Glomerular visceral epithelial cell (primary cell): ENCODE measurements at regions not wholly inside any gene's neighbourhood (a gene's known extent, or its start where the extent isn't known, plus 50 kb on each side); places are given as distances from the start of the nearest gene placed in this dataset.

Source experiments
- DNase-seq: peaks from one replicate; pipeline ENCODE4 v3.0.0-alpha.2; 2016; ENCODE audit errors: extremely low spot score

DNA sequence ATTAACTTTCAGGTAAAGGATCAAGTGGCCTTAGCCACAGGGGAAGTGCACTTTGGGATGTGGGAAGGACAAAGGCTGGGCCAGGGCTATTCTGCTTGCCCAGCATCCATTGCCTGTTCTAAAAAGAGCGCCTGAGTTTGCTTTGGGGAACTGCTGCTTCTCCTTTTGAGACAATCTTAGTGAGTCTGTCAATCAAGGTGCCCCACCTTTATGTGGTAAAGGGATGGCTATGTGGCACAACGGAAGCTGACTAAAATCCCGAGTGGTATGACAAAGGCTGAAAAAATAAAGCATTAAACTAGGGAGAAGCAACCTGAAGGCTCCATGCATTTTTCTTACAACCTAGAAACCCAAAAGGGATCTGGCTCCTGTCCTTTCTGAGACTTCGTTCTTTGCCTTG lies 540.5 kb downstream of the SLC4A3 start:
- no peak for DNase-seq

DNA sequence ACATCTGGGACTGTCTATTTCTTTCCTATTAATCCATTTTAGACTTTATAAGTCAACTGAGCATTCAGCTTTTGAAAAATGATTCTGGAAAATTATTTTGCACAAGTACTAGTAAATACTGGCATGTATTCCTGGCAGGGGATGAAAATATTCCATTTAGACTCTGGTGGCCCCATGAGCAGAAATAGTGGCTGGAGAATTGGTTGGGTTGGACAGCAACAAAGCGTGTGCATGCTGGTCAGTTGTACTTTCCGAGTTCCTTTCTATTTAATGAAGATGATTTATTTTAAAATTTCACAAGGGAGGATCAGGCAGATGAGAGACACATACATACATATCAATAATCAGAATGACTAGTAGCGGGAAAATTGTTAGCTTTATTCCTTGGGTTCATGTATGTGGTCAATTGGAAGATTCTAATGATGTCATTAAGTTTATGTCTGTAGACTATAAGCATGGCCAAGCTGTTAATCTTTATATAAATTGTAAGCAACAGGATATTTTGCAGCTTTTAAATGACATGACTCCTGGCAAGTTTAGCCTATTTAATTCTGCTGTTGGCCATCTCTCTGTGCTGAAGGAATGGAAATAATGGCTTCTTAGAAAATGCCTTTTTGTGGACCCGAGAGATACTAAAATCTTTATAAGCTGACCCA lies 541.6 kb downstream of the SLC4A3 start:
- no peak for DNase-seq

DNA sequence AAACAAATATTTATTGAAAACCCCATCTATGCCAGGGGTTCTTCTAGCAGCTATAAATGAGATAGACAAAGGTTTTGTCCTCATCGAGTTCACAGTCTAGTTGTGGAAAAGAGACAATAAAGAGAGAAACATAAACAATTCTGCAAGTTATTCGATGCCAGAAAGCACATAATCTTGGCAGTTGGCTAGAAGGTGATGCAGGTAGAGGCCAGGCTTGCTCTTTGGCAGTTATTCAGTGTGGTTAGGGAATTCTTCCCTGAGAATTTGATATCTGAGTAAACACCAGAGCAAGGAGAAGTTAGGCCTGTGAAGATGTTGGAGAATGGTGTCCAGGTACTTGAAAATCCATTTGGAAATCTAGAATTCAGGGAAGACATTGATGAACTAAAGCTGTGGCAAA lies 547.4 kb downstream of the SLC4A3 start:
- no peak for DNase-seq

DNA sequence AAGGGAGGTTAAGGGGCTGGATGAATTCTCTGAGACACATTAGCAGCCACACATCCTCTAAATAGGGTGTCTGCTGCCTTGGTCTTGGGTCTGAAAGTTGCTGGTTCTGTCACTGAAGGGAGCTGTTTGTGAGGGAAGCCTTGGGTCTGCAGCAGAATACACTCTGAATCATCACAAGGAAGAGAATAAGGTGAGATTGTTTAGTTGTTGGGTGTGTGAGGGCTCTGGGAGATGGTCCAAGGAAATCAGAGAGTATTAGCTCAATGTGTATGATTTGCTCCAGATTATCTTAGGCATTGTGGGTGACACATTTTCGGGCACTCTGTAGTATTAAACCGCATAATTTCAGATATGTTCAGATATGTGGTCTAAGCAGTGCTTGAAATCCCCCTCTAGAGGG lies 548.5 kb downstream of the SLC4A3 start:
- DNase-seq = no peak

DNA sequence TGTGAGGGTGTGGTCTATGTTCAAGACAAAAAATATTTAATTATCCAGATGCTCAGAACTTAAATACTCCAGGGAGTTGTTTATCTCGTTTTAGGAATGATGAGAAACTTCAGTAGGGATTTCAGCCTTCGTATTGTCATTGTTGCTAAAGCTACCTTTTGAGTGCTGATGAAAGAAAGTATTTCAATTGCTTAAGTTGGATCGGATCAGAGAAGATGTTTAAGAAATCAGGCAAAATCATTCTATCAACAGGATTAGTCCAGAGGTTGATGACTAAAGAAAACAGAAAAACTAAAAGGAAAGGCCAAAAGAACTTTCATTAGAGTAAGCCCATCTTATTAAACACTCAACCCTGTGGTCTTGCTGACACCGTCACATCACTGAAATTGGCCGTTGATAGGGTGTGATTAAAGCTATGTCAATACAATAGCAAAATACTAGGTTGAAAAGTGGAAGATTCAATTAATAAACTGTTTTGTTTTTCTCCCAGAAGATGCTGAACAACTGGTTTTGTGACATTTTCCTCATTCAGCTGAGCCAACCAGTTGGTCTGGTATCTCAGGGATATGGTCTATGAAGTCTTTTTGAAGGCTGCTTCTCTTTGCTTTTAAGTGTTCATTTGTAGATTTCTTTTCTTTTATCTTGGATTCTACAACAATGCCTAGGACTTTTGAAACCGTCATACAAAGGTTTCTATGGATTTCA lies 551.7 kb downstream of the SLC4A3 start:
- no peak for DNase-seq

DNA sequence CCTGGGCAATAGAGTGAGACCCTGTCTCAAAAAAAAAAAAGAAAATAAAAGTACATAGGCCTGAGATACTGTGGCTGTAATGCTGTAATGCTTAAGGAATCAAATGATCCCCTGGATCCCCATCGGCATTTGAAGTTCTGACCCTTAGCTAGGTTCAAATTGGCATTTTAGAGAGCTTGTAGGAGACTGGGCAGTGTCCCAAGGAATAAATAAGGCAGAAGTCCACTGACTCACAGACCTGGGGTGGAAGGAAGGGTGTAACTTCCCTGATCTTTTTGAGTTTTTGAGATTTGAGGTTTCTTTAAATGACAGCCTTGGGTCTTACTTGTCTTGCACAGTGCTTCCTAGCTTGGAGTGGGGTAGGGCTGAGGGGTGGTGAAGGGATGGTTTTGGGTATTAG lies 553.7 kb downstream of the SLC4A3 start:
- no peak for DNase-seq

DNA sequence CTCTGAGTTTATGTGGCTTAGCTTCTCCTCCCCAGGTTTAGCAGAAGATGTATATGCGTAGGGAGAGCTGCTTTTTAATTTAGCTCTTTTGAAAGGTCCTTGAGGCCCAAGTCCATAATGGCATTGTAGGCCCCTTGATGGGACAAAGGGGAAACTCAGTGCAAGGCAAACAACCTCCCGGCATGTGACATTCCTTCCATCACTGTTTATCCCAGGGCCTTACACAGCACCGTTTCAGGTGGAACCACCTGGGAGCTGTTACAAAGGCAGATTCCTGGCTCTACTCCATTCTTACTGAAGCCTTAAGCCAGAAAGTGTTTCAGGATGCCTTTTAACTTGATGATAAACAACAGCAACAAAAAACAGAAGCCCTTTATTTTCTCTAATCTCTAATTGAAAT lies 555.4 kb downstream of the SLC4A3 start:
- DNase-seq = no peak

DNA sequence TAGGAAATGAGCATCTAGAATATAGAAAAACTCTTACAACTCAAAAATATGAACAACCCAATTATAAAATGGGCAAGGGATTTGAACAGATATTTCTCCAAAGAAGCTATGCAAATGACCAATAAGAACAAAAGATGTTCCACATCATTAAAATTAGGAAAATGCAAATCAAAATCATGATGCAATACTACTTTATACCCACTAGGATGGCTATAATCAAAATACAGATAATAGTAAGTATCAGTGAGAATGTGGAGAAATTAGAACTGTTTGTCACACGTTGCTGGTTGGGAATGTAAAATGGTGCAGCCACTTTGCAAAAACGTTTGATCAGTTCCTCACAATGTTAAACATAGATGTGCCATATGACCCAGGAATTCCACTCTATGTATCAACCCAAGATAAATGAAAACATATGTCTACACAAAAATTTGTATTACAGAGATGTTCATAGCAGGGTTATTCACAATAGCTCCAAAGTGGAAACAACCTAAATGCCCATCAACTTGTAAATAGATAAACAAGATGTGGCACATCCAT lies 558.4 kb downstream of the SLC4A3 start:
- DNase-seq = no peak

DNA sequence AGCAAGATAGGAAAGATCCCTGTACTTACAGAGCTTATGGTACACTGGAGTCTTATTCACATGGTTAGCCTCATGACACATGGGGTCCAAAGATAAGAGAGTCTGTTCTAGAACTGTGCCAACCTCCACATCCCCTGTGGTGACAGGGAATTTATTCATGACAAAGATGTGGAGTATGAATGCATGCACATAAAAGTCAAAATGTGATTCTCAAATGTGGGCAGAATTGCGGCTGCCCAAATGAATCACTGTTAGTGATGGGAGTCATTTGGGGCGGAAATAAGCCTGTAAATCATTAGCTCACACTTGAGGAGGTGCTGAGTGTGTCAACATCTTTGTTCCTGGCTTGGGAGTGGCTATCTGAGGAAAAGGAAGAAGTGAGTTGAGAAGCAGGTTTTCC lies 560.6 kb downstream of the SLC4A3 start:
- peak; percentile 96 for DNase-seq

DNA sequence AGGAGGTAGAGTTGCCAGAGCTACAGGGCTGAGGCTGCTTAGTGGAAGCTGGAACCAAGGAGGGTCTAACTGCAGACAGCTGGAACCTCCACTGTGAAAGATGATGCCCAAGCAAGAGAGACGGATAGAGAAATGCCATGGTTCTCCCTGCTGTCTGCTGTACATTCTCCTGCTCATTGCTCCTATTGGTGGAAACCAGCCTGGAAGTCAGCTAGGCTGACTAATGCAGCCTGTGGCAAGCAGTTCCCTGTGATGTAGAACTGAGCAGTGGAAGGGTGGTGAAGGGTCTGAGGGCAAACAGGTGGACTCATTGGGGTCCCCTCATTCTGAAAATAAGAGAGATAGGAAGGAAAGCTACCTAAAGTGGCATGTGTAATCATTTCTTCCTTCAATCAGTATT lies 563.6 kb downstream of the SLC4A3 start:
- DNase-seq = peak; percentile 5

DNA sequence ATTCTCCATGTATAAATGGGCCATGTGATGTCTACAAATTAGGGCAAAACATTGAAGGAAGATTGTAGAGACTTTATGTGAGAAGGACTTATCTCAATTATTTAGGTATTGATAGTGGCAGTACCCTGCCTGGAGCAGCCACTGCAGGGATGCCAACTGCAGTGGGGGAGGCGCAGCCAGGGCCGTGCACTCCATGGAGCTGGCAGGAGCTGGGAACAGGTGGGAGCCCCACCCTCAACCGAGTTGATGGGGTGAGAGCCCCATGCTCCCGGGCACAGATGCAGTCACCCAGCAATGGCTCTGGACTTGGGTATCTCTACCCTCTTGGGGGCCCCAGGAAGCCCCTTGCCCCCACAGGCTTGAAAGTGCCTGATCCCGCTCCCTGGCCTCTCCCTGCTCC lies 564.3 kb downstream of the SLC4A3 start:
- DNase-seq = no peak

DNA sequence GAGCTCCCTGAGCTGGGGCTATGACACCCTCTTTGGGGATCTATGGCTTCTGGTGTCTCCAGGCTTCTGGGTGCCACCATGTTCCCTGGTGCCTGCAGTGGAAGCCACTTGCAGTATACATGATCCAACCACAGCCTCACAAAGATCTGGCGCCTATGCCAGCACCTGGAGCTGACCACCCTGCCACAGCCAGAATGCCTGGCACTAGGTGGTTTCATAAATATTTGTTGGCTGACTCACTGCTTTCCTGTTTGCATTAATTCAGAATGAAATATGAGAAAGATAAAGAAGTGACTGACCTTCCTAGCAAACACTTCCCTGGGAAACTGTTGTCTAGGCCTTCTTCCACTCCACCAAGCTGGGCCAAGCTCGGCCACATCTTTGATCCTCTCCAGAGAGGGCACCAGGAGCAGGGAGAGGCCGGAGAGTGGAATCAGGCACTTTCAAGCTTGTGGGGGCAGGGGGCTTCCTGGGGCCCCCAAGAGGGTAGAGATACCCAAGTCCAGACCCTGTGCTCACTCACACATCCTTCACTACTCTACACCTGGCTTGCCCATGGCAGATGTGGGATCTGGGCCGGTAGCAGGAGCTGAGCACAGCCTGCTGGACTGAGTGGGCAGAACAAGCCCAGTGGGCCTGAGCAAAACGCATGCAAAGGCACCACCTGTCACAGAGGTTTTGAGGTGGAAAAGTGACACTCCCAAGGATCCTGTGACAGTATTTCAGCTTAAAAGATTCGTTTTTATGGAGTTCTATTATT lies 565.7 kb downstream of the SLC4A3 start:
- peak; percentile 76 for DNase-seq

DNA sequence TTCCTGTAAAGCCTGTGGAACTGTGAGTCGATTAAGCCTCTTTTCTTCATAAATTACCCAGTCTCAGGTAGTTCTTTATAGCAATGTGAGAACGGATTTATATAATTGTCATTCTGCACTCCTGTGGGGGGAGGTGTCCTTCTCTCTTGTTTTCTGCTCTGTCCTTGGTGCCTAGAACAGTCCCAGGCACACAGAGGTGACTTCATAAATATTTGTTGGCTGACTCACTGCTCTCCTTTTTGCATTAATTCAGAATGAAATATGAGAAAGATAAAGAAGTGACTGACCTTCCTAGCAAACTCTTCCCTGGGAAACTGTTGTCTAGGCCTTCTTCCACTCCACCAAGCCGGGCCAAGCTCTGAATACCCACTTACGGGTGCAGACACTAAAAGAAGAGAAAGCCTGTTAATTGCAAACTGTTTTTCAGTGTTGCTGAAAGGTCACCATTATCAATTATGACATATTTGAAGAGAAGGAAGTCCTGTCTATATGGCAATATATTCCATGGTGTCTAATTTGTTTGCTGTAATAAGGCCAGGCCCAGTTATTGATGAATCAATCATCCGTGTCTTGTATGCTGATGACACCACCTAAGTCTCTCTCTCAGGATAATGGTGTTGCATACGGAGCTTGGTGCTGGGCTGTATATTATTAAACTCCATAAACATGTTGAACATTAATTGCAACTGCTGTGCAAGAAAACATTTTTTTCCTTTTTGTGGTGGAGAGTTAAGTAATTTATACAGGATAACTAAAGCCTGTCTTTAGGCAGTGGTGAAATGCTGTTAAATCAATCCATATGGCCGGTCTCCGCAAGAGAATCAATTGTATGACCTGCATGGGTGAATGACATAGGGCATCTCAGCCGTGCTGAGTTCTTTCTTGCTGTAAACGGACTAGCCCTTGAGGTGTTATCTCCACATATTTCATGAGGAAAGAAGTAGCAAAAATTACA lies 567.5 kb downstream of the SLC4A3 start:
- no peak for DNase-seq

DNA sequence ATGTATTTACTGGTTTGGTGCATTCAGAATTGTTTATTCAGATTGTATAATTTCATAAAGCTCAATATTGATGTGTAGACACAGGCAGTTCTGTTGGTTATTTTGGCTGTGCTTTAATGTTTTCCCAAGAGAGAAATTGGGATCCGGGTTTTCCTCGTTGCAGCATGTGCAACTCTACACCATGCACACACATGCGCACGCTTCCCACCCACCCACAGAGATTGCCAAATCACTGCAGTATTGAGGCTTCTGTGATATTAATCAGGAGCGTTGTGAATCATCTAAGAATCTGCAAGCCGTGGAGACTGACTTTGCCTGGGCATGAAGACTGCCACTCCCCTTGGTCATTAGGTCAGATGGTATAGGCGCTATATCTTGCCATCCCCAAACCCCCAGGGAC lies 571.5 kb downstream of the SLC4A3 start:
- DNase-seq = no peak

DNA sequence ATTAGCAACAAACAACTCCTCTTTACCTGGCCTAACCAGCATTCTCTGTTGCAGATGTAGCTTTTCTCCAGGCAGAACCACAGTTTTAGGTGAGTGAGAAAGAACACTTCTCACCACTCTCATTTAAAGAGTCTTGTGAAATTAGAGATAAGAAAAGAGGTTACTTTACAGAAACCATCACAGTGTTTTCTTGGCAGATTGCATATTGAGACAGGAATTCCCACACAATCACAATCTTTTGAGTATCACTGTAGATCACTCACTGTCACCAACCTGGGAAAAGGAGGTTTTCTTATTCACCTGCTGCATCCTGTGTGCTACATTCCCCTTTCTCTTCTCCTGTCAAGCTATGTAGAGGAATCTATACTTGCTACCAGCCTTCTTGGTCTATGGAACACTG lies 574.6 kb downstream of the SLC4A3 start:
- DNase-seq = no peak

DNA sequence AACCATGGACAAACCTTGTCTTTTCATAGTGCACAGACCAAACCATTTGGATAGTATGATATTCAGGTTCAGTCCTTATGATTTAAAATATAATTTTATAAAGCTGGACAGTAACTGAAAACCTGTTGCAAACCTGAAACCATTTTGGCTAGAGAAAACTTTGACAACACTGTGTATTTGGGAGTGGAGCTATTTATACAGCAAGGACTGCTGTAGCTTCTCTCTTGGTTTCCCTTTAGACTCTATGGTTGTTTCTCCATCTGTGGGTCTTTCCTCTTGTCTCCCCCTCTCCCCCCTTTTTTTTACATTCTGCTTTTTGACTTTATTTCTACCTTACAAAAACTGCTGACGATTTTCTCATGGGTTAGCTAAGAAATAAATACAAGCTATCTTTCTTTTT lies 581.7 kb downstream of the SLC4A3 start:
- no peak for DNase-seq

DNA sequence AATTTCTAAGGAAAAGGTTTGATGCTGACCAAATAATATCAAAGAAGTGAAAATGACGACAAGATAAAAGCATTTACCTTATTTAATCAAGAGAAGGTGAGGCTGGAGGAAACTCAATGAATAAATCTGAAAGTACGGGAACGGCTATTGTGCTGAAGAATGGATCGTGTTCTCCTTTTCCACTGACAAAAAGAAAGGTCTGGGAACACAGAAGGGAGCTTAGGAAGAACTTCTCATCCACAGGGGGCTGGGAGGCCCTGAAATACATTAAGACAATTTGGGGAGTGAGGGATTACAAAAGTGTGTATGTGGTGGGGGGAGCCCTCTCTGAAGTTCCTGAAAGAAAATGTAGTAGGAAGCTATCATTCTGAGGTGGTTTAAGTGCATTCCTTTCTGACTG lies 582.3 kb downstream of the SLC4A3 start:
- DNase-seq = no peak

DNA sequence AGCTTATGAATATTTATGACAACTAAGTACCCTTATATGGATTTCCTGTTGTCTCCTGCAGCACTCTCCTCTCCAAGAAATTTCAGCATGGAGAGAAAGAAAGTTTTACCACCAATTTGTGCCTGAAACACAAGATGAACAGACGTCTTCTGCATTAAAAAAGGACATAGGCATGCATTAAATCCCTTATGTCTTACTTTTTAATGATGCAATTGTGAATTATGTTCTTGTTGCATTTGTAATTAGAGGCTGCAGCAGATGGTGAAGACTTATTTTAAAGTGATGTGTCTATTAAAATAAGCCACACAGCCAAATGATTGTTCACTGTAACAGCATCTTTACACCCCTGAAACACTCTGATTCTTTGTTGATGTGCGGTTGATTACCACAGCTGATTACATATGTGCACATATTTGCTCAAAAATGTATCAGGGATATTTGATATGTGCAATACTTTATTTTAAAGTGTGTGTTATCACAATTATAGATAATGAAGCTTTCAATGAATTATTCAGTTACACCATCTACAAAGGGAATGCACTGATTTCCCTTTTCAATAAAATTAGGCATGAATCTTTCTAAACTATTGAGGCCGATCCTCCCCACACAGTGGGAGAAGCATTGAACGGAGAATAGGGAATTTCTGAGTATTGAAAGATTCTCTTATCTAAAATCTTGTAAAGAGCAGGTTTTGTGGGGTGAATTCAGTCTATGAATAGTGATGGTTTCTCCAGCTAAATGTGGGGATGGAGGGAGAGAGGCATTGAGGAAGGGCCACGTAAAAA lies 585.1 kb downstream of the SLC4A3 start:
- no peak for DNase-seq

DNA sequence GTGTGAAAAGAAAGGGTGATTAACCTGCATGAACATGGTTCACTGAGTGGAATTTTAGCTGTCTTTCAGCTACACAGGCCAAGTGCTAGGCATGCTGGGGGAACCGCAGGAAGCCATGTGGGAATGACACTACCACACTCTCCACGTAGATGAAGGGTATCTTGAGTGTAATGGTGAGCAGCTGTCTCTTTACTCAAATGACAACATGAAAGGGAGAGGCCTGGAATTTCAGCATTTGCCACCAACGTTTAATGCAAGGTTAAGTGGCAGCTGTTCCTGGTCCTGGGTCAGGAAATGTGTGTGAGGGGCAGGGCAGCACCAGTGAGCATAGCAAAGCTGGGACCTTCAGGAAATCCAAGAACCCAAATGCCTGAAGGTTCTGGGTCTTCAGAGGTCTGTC lies 588.4 kb downstream of the SLC4A3 start:
- DNase-seq = no peak

DNA sequence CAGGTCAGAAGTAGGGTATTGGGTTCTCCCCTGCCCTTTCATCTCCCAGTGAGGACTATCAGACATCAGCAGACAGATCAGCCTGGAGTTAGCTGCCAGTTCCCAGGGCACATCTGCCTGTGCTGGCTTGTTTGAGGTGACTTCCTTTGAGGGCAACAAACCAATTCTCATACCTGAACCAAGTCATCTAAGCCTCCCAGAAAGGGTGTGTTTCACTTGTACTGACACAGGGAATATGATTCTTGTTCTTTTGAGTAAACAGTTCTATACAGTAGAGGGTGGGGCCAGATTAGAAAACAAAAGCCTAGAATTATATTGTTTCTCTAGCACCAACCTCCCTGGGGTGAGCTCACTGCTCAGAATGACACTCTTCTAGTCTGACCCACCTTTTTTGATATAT lies 591.9 kb downstream of the SLC4A3 start:
- DNase-seq = no peak

DNA sequence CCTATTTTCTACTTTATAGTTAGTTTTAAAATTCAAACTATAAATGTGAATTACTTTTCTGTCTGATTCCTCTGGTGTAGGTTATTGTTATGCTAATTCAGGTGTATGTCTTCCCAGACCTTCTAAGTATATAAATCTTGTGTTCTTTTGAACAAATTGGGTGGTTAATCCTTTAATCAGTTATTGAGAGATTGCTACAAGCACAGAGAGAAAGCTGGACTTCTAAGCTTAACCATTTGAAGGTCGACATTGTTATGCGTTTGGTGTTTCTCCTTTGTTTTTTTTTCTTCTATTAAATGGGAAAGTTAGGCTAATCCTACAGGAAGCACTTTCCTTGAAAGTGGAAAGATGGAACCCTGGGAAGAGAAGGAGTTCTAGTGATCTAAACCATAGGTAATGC lies 592.6 kb downstream of the SLC4A3 start:
- no peak for DNase-seq
